HFFc6 (cell line): ENCODE measurements at regions not wholly inside any gene's neighbourhood (a gene's known extent, or its start where the extent isn't known, plus 50 kb on each side); places are given as distances from the start of the nearest gene placed in this dataset.

Source experiments
- DNase-seq: peaks from one replicate; pipeline ENCODE4 v3.0.0-alpha.2; 2018
- H3K27ac Mint-ChIP-seq: 2 replicates; pipeline ENCODE4 v1.8.0; 2020; ENCODE audit warnings: mild to moderate bottlenecking, mixed read lengths
- H3K27me3 Mint-ChIP-seq: 2 replicates; pipeline ENCODE4 v1.8.0; 2021; ENCODE audit warnings: mild to moderate bottlenecking, moderate library complexity, mixed read lengths; ENCODE audit not compliant: insufficient read depth
- H3K36me3 Mint-ChIP-seq: 2 replicates; pipeline ENCODE4 v1.8.0; 2021; ENCODE audit warnings: low read depth, mixed read lengths
- H3K4me1 Mint-ChIP-seq: 2 replicates; pipeline ENCODE4 v1.8.0; 2020; ENCODE audit warnings: low read depth, mixed read lengths
- H3K4me3 Mint-ChIP-seq: 2 replicates; pipeline ENCODE4 v1.8.0; 2020; ENCODE audit warnings: mild to moderate bottlenecking, moderate library complexity, mixed read lengths
- H3K9me3 Mint-ChIP-seq: 2 replicates; pipeline ENCODE4 v1.8.0; 2020; ENCODE audit warnings: mild to moderate bottlenecking, mixed read lengths
- CTCF ChIP-seq: fragments of 200-600 bp; sonication (generic); IDR thresholded peaks from 2 replicates; pipeline ENCODE4 v1.5.0; 2021; ENCODE audit warnings: antibody characterized with exemption, mild to moderate bottlenecking

GRCh38 chr5:2201832-2202231 lies 319.1 kb upstream of the IRX4 start:
- no peak for TF ChIP-seq CTCF
- Mint-ChIP-seq H3K27me3 (peaks cover 5% of the 10 kb centered on the region), H3K4me1 (no peaks in the 10 kb centered on the region), H3K4me3 (no peak overlapping the region), H3K27ac (no peak overlapping the region), H3K36me3 (peaks cover 5% of the 10 kb centered on the region), H3K9me3 (peaks cover 52% of the 10 kb centered on the region)
- DNase-seq: no peak

DNA sequence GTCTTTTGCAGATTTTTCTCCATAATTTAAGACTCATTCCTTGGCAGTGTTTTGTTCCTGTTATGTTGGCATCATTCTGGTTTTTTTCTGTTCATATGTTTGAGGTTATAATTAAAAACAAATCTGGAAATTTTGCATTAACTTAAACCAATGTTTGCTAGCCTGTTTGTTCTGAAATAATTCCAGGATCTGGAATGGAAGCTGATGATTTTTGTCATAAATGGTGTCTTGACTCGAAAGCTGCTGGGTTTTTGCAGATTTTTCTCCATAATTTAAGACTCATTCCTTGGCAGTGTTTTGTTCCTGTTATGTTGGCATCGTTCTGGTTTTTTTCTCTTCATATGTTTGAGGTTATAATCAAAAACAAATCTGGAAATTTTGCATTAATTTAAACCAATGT lies 318.7 kb upstream of the IRX4 start:
- H3K36me3 Mint-ChIP-seq: peaks cover 6% of the 10 kb centered on the region
- no peak overlapping the region for H3K4me3 Mint-ChIP-seq
- peaks cover 6% of the 10 kb centered on the region for H3K27me3 Mint-ChIP-seq
- H3K9me3 Mint-ChIP-seq: peaks cover 54% of the 10 kb centered on the region
- H3K4me1 Mint-ChIP-seq: no peaks in the 10 kb centered on the region
- DNase-seq: no peak
- no peak for TF ChIP-seq CTCF
- H3K27ac Mint-ChIP-seq: no peak overlapping the region

- no peak for DNase-seq
- peaks cover 6% of the 10 kb centered on the region for H3K36me3 Mint-ChIP-seq
- H3K27ac Mint-ChIP-seq: no peak overlapping the region
- H3K4me1 Mint-ChIP-seq: no peaks in the 10 kb centered on the region
- H3K9me3 Mint-ChIP-seq: peaks cover 58% of the 10 kb centered on the region
- no peak overlapping the region for H3K4me3 Mint-ChIP-seq
- H3K27me3 Mint-ChIP-seq: peaks cover 6% of the 10 kb centered on the region
- TF ChIP-seq CTCF: no peak
Observed at GRCh38 chr5:2201011-2201410, 318.3 kb upstream of the IRX4 start.

DNA sequence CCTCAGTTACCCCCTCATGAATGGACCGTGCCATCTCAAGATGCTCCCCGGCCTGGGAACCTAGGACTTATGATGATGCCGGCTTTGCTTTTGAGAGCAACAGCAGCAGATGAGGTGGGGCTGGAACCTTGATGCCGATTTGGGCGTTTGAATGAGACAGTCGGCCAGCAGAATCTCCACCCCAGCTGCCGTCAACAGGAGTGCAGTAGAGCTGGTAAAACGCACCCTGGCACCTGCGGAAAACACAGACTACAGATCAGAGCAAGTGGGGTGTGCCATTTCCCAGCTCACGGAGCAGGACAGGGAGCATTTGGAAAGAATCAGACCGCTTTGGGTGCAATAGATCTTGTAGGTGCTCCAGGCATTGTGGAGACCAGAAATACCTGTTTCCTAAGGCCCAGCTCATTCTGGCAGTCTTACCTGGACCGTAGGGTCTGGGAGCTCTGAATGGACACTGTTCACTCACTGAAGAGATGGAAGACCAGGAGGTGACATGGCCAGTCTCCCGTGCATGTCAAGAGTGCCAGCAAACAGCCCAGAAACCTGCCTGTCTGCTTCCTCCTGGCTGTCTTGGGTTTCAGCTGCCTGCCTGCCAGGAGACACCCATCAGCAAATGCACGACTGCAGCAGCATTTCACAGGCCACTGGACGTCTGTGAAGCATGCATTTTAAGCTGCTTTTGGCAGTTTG lies 317.7 kb upstream of the IRX4 start:
- H3K27me3 Mint-ChIP-seq: peaks cover 6% of the 10 kb centered on the region

DNA sequence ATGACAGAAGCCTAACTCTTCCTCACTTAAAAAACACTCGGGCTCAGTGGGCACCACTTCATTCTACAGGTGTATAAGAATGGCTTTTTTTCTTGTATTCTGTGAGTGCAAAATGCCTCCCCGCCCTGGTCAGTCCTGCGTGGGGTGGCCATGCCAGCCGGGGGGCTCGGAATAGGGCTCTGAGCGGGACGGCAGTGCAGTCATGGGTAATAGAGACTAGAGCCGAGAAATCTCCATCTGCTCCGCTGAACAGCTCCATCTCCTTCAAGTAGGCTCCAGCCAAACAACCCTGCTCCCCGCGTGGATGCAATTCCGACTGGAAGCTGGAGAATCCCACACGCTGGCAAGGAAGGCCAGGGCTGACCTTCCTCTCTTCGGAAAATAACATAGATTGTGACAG lies 317.0 kb upstream of the IRX4 start:
- H3K27ac Mint-ChIP-seq: no peak overlapping the region
- no peak for TF ChIP-seq CTCF
- H3K4me3 Mint-ChIP-seq: no peak overlapping the region
- H3K27me3 Mint-ChIP-seq: peaks cover 3% of the 10 kb centered on the region; the same call in 1 of the 2 replicates
- DNase-seq: no peak
- H3K36me3 Mint-ChIP-seq: peaks cover 6% of the 10 kb centered on the region
- no peaks in the 10 kb centered on the region for H3K4me1 Mint-ChIP-seq
- peaks cover 61% of the 10 kb centered on the region for H3K9me3 Mint-ChIP-seq

More for the DNA sequence above, 317.7 kb upstream of the IRX4 start:
- DNase-seq: no peak
- Mint-ChIP-seq H3K4me1 (no peaks in the 10 kb centered on the region), H3K27ac (no peak overlapping the region), H3K36me3 (peaks cover 6% of the 10 kb centered on the region), H3K9me3 (peaks cover 64% of the 10 kb centered on the region), H3K4me3 (no peak overlapping the region)
- TF ChIP-seq CTCF: no peak
